ENCODE measurements at regions not wholly inside any gene's neighbourhood (a gene's known extent, or its start where the extent isn't known, plus 50 kb on each side); places are given as distances from the start of the nearest gene placed in this dataset.

- ChIA-PET CTCF (ENCODE audit: partially characterized antibody) (interaction anchor here (1.1 kb wide), 1 partner anchor 14 kb away, joined by 3 read pairs; no protein-coding TSS in a partner anchor), POLR2A (ENCODE audit: partially characterized antibody) (no interaction called here)
- no peak overlapping the region for H3K23ac ChIP-seq (ENCODE audit: insufficient read length)
- no peak for DNase-seq (ENCODE audit: low read depth in 1 of 2, low spot score in 2 of 2)
- H3K4me3 ChIP-seq (ENCODE audit: extremely low read depth in 1 of 4, insufficient read depth in 2 of 4, low read depth in 3 of 4, low read length in 4 of 4), result no peak overlapping the region
- H2BK5ac ChIP-seq (ENCODE audit: low read depth, low read length), result no peak overlapping the region
- H3K14ac ChIP-seq (ENCODE audit: insufficient read length), result no peak overlapping the region
- H3K4ac ChIP-seq (replicated peaks; ENCODE audit: insufficient read length, low read depth, low read length), result no peak overlapping the region
- peaks cover 3 to 4% of the 10 kb centered on the region in 2 experiments; a peak in 1 of 4 replicates for H3K9me3 ChIP-seq (ENCODE audit: insufficient read depth in 2 of 2, low read depth in 1 of 2, low read length in 1 of 2)
- no peaks in the 10 kb centered on the region for H3K79me1 ChIP-seq (ENCODE audit: low read depth, low read length)
- no peaks in the 10 kb centered on the region; a peak in 1 of 7 replicates for H3K4me1 ChIP-seq (replicated peaks in 1 of 4; ENCODE audit: control insufficient read depth in 3 of 4, insufficient read depth in 4 of 4, low read length in 3 of 4)
- H3K23me2 ChIP-seq (ENCODE audit: low read depth, low read length), result no peaks in the 10 kb centered on the region
- H3K56ac ChIP-seq (replicated peaks; ENCODE audit: insufficient read length, low read depth, low read length), result no peak overlapping the region
- no peak overlapping the region for H3K27ac ChIP-seq (ENCODE audit: low read depth, low read length)
- WGBS, 2 experiments (ENCODE audit: extremely low coverage in 1 of 2, insufficient coverage in 1 of 2, insufficient read length in 1 of 2, insufficient replicate concordance in 2 of 2, low coverage in 1 of 2, low lambda C conversion rate in 2 of 2, missing lambda C conversion rate in 1 of 2), result 88% methylated on average over 13 of the region's 13 CpGs; no CpG with 5 or more reads in 1 of the 2 experiments
- no peak for TF ChIP-seq EP300 (IDR thresholded peaks at IDR 0.05; ENCODE audit: borderline replicate concordance in 1 of 2, low read depth in 2 of 2, low read length in 2 of 2)
- no peak for TF ChIP-seq RXRA (IDR thresholded peaks at IDR 0.05; ENCODE audit: insufficient read depth, low read depth, low read length)
- no peak for TF ChIP-seq SUZ12 (IDR thresholded peaks at IDR 0.05; ENCODE audit: low read length)
- TF ChIP-seq ZNF274 (IDR thresholded peaks at IDR 0.05; ENCODE audit: borderline replicate concordance, extremely low read depth, low read length), result no peak
- no peak for TF ChIP-seq KDM4A (IDR thresholded peaks at IDR 0.05; ENCODE audit: low read depth, low read length, severe bottlenecking)
- no peak for TF ChIP-seq CTBP2 (IDR thresholded peaks at IDR 0.05; ENCODE audit: borderline replicate concordance, insufficient read depth, insufficient read length, low read length)
- TF ChIP-seq YY1 (IDR thresholded peaks at IDR 0.05; ENCODE audit: low read depth, low read length), result no peak
- no peak for TF ChIP-seq SP1 (IDR thresholded peaks at IDR 0.05; ENCODE audit: low read depth, low read length)
- TF ChIP-seq KDM1A (IDR thresholded peaks at IDR 0.05; ENCODE audit: borderline replicate concordance, low read length), result no peak
- no peak for TF ChIP-seq FOSL1 (IDR thresholded peaks at IDR 0.05; ENCODE audit: insufficient read depth, low read depth, low read length)
- H3K79me2 ChIP-seq (ENCODE audit: control insufficient read depth in 1 of 2, insufficient read depth in 2 of 2, low read length in 2 of 2), result no peaks in the 10 kb centered on the region
- no peak overlapping the region for H2AFZ ChIP-seq (ENCODE audit: low read length)
- H2BK12ac ChIP-seq (ENCODE audit: low read depth, low read length), result no peak overlapping the region
- no peak for FAIRE-seq
- H4K91ac ChIP-seq (replicated peaks; ENCODE audit: insufficient read length, low read length), result no peak overlapping the region
- no peak overlapping the region for H4K8ac ChIP-seq (ENCODE audit: extremely low read depth, insufficient read depth, low read length)
- no peak overlapping the region for H2BK20ac ChIP-seq (ENCODE audit: low read length)
- H4K5ac ChIP-seq (ENCODE audit: insufficient read length, low read depth, low read length), result no peak overlapping the region
- no peak overlapping the region for H3K4me2 ChIP-seq (ENCODE audit: insufficient read depth in 1 of 2, low read depth in 2 of 2, low read length in 2 of 2)
- no peaks in the 10 kb centered on the region for H3K36me3 ChIP-seq (ENCODE audit: control insufficient read depth in 2 of 4, insufficient read depth in 4 of 4, low read length in 3 of 4)
- H4K20me1 ChIP-seq (replicated peaks in 1 of 2; ENCODE audit: control insufficient read depth in 1 of 2, insufficient read depth in 2 of 2, low read length in 2 of 2), result no peaks in the 10 kb centered on the region
- no peaks in the 10 kb centered on the region for H3K27me3 ChIP-seq (replicated peaks in 1 of 4; ENCODE audit: control insufficient read depth in 3 of 4, extremely low read depth in 1 of 4, insufficient read depth in 3 of 4, low read length in 3 of 4)
- no peak overlapping the region for H3K18ac ChIP-seq (ENCODE audit: extremely low read depth, low read length)
- H2BK15ac ChIP-seq (ENCODE audit: low read length), result no peak overlapping the region
- no peak overlapping the region for H2BK120ac ChIP-seq (replicated peaks; ENCODE audit: low read depth, low read length)
- no peak overlapping the region for H2AK5ac ChIP-seq (ENCODE audit: low read depth, low read length)
- H3K9ac ChIP-seq (replicated peaks in 1 of 4; ENCODE audit: extremely low read depth in 1 of 4, low read depth in 3 of 4, low read length in 3 of 4), result no peak overlapping the region
Observed at GRCh38 chr9:88754452-88754851, 219.5 kb downstream of the NXNL2 start.

All from H1 (cell line).